ENCODE measurements at regions not wholly inside any gene's neighbourhood (a gene's known extent, or its start where the extent isn't known, plus 50 kb on each side); places are given as distances from the start of the nearest gene placed in this dataset.
A peak's percentile ranks its signal among the peaks of the same experiment; 100 is the strongest.

GRCh38 chr2:19020144-19021099, 338.0 kb downstream of the OSR1 start (continued):
- TF ChIP-seq HNF1A (IDR thresholded peaks at IDR 0.05; ENCODE audit: low read depth) (no peak), HNF1A (CRISPR knock-in tag; IDR thresholded peaks at IDR 0.05; ENCODE audit: borderline replicate concordance) (peak; percentile 5; the same call in 1 of the 2 replicates), ASH2L (IDR thresholded peaks at IDR 0.05; ENCODE audit: insufficient read length, low read depth, low read length) (no peak), PHF8 (CRISPR knock-in tag; IDR thresholded peaks at IDR 0.05) (peak; percentile 39; the same call in 1 of the 2 replicates), ZSCAN5A (CRISPR knock-in tag; IDR thresholded peaks at IDR 0.05; ENCODE audit: borderline replicate concordance) (no peak), ZNF616 (CRISPR knock-in tag; IDR thresholded peaks at IDR 0.05; ENCODE audit: low read depth) (no peak), ZBTB37 (CRISPR knock-in tag; IDR thresholded peaks at IDR 0.05) (no peak), ZBTB14 (CRISPR knock-in tag; IDR thresholded peaks at IDR 0.05) (no peak), NFATC3 (CRISPR knock-in tag; IDR thresholded peaks at IDR 0.05) (no peak), DR1 (CRISPR knock-in tag; IDR thresholded peaks at IDR 0.05) (peak; percentile 53; the same call in 1 of the 2 replicates), POGZ (CRISPR knock-in tag; IDR thresholded peaks at IDR 0.05) (peak; percentile 76), THAP9 (CRISPR knock-in tag; IDR thresholded peaks at IDR 0.05; ENCODE audit: borderline replicate concordance) (peak; percentile 39; the same call in 1 of the 2 replicates), SALL2 (CRISPR knock-in tag; IDR thresholded peaks at IDR 0.05) (peak; percentile 73; the same call in 1 of the 2 replicates)
